ENCODE measurements at regions not wholly inside any gene's neighbourhood (a gene's known extent, or its start where the extent isn't known, plus 50 kb on each side); places are given as distances from the start of the nearest gene placed in this dataset.

- no peak overlapping the region for H3K4me2 ChIP-seq (ENCODE audit: extremely low read depth, insufficient read depth, low read length)
- H4K20me1 ChIP-seq (ENCODE audit: control insufficient read depth, extremely low read depth, insufficient read depth, low read length), result no peaks in the 10 kb centered on the region
- H3K27ac ChIP-seq (ENCODE audit: insufficient read depth, low read length), result no peak overlapping the region
- no peaks in the 10 kb centered on the region for H3K79me2 ChIP-seq (ENCODE audit: control insufficient read depth, insufficient read depth, low read length)
- H3K4me3 ChIP-seq (replicated peaks in 1 of 4; ENCODE audit: control extremely low read depth in 1 of 4, insufficient read depth in 1 of 4, low read depth in 3 of 4, low read length in 4 of 4), result no peak overlapping the region
- no peak for TF ChIP-seq CTCF (conservative IDR thresholded peaks at IDR 0.05 in 1 of 2, IDR thresholded peaks at IDR 0.05 in 1 of 2; ENCODE audit: low read depth in 1 of 2, low read length in 2 of 2)
- TF ChIP-seq EZH2 (IDR thresholded peaks at IDR 0.05; ENCODE audit: low read length, missing control alignments), result no peak
- H2AFZ ChIP-seq (ENCODE audit: low read length), result no peak overlapping the region
- no peaks in the 10 kb centered on the region for H3K27me3 ChIP-seq (ENCODE audit: control insufficient read depth, insufficient read depth, low read length)
- no peaks in the 10 kb centered on the region for H3K4me1 ChIP-seq (ENCODE audit: control insufficient read depth, extremely low read depth, insufficient read depth, low read length)
- DNase-seq (ENCODE audit: low read depth in 2 of 2), result no peak
- H3K9ac ChIP-seq (ENCODE audit: insufficient read depth, low read length), result no peak overlapping the region
- H3K9me3 ChIP-seq (ENCODE audit: control insufficient read depth, insufficient read depth, low read depth, low read length), result no peaks in the 10 kb centered on the region
- H3K36me3 ChIP-seq (ENCODE audit: control insufficient read depth, insufficient read depth, low read length), result no peaks in the 10 kb centered on the region
These were observed 211.2 kb downstream of the TJP1 start for GRCh38 chr15:29611057-29611456.

GRCh38 chr15:29601811-29602210, 220.5 kb downstream of the TJP1 start:
- H3K4me1 ChIP-seq (ENCODE audit: control insufficient read depth, extremely low read depth, insufficient read depth, low read length), result no peaks in the 10 kb centered on the region
- H2AFZ ChIP-seq (ENCODE audit: low read length), result no peak overlapping the region
- no peaks in the 10 kb centered on the region for H3K79me2 ChIP-seq (ENCODE audit: control insufficient read depth, insufficient read depth, low read length)
- no peak for TF ChIP-seq EZH2 (IDR thresholded peaks at IDR 0.05; ENCODE audit: low read length, missing control alignments)
- TF ChIP-seq CTCF (conservative IDR thresholded peaks at IDR 0.05 in 1 of 2, IDR thresholded peaks at IDR 0.05 in 1 of 2; ENCODE audit: low read depth in 1 of 2, low read length in 2 of 2), result no peak
- no peak overlapping the region for H3K4me2 ChIP-seq (ENCODE audit: extremely low read depth, insufficient read depth, low read length)
- H3K27ac ChIP-seq (ENCODE audit: insufficient read depth, low read length), result no peak overlapping the region
- H4K20me1 ChIP-seq (ENCODE audit: control insufficient read depth, extremely low read depth, insufficient read depth, low read length), result no peaks in the 10 kb centered on the region
- no peaks in the 10 kb centered on the region for H3K27me3 ChIP-seq (ENCODE audit: control insufficient read depth, insufficient read depth, low read length)
- H3K36me3 ChIP-seq (ENCODE audit: control insufficient read depth, insufficient read depth, low read length), result no peaks in the 10 kb centered on the region
- H3K4me3 ChIP-seq (replicated peaks in 1 of 4; ENCODE audit: control extremely low read depth in 1 of 4, insufficient read depth in 1 of 4, low read depth in 3 of 4, low read length in 4 of 4), result no peak overlapping the region
- peak in 1 of 2 donors; percentile 20 for DNase-seq (ENCODE audit: low read depth in 2 of 2)
- no peak overlapping the region for H3K9ac ChIP-seq (ENCODE audit: insufficient read depth, low read length)
- H3K9me3 ChIP-seq (ENCODE audit: control insufficient read depth, insufficient read depth, low read depth, low read length), result no peaks in the 10 kb centered on the region

- Histone ChIP-seq H3K27me3 (ENCODE audit: control insufficient read depth, insufficient read depth, low read length) (no peaks in the 10 kb centered on the region), H3K4me3 (replicated peaks in 1 of 4; ENCODE audit: control extremely low read depth in 1 of 4, insufficient read depth in 1 of 4, low read depth in 3 of 4, low read length in 4 of 4) (no peak overlapping the region), H3K4me2 (ENCODE audit: extremely low read depth, insufficient read depth, low read length) (no peak overlapping the region), H4K20me1 (ENCODE audit: control insufficient read depth, extremely low read depth, insufficient read depth, low read length) (no peaks in the 10 kb centered on the region), H3K9me3 (ENCODE audit: control insufficient read depth, insufficient read depth, low read depth, low read length) (no peaks in the 10 kb centered on the region), H3K4me1 (ENCODE audit: control insufficient read depth, extremely low read depth, insufficient read depth, low read length) (no peaks in the 10 kb centered on the region), H3K79me2 (ENCODE audit: control insufficient read depth, insufficient read depth, low read length) (no peaks in the 10 kb centered on the region), H3K27ac (ENCODE audit: insufficient read depth, low read length) (no peak overlapping the region), H3K9ac (ENCODE audit: insufficient read depth, low read length) (no peak overlapping the region), H3K36me3 (ENCODE audit: control insufficient read depth, insufficient read depth, low read length) (no peaks in the 10 kb centered on the region), H2AFZ (ENCODE audit: low read length) (no peak overlapping the region)
- no peak for DNase-seq (ENCODE audit: low read depth in 2 of 2)
- TF ChIP-seq CTCF (conservative IDR thresholded peaks at IDR 0.05 in 1 of 2, IDR thresholded peaks at IDR 0.05 in 1 of 2; ENCODE audit: low read depth in 1 of 2, low read length in 2 of 2) (no peak), EZH2 (IDR thresholded peaks at IDR 0.05; ENCODE audit: low read length, missing control alignments) (no peak)
These were observed 222.0 kb downstream of the TJP1 start for GRCh38 chr15:29600262-29600661.

Measured in fibroblast of lung (primary cell).